Lower leg skin (tissue), 3 donors: ENCODE measurements at regions not wholly inside any gene's neighbourhood (a gene's known extent, or its start where the extent isn't known, plus 50 kb on each side); places are given as distances from the start of the nearest gene placed in this dataset.

Experiments used
- CTCF ChIP-seq, 3 donors: fragments of 450-650 bp; IDR thresholded peaks; one replicate each; pipeline ENCODE4 v1.5.1; 2016; ENCODE audit warnings: antibody characterized with exemption in 3 of 3, mild to moderate bottlenecking in 3 of 3, moderate library complexity in 2 of 3
- POLR2A ChIP-seq, 2 donors: fragments of 450-650 bp; IDR thresholded peaks; one replicate each; pipeline ENCODE4 v1.6.1; 2016 to 2017; ENCODE audit warnings: antibody characterized with exemption in 2 of 2, mild to moderate bottlenecking in 1 of 2, moderate library complexity in 1 of 2

- TF ChIP-seq CTCF (IDR thresholded peaks at IDR 0.05): no peak
- no peak for TF ChIP-seq POLR2A (IDR thresholded peaks at IDR 0.05)
Measured at GRCh38 chr15:95739131-95739530, 591.4 kb upstream of the NR2F2 start.
